ENCODE measurements at regions not wholly inside any gene's neighbourhood (a gene's known extent, or its start where the extent isn't known, plus 50 kb on each side); places are given as distances from the start of the nearest gene placed in this dataset.

GRCh38 chr15:36331531-36332275, 247.7 kb upstream of the CDIN1 start:
- no peaks in the 10 kb centered on the region for H3K27me3 ChIP-seq
- TF ChIP-seq CTCF (IDR thresholded peaks at IDR 0.05) (no peak), POLR2A (IDR thresholded peaks at IDR 0.05) (no peak), EP300 (IDR thresholded peaks at IDR 0.05) (no peak), POLR2AphosphoS5 (IDR thresholded peaks at IDR 0.05) (no peak)
- H3K36me3 ChIP-seq = no peaks in the 10 kb centered on the region
- H3K4me1 ChIP-seq = no peaks in the 10 kb centered on the region
- no peaks in the 10 kb centered on the region for H3K9me3 ChIP-seq
- H3K4me3 ChIP-seq = no peak overlapping the region
- WGBS, 2 donors (ENCODE audit: low coverage in 1 of 2) = 65 to 71% methylated on average over 6 of the region's 6 CpGs
- no peak overlapping the region for H3K27ac ChIP-seq
- no peak for ATAC-seq

GRCh38 chr15:36332301-36332700, 247.1 kb upstream of the CDIN1 start:
- Histone ChIP-seq H3K27me3 (no peaks in the 10 kb centered on the region), H3K4me1 (no peaks in the 10 kb centered on the region), H3K27ac (no peak overlapping the region), H3K9me3 (no peaks in the 10 kb centered on the region), H3K4me3 (no peak overlapping the region), H3K36me3 (no peaks in the 10 kb centered on the region)
- WGBS, 2 donors (ENCODE audit: low coverage in 1 of 2) = 100% methylated on average over 1 to 2 of the region's 2 CpGs
- ATAC-seq = no peak
- TF ChIP-seq EP300 (IDR thresholded peaks at IDR 0.05) = no peak
- TF ChIP-seq POLR2AphosphoS5 (IDR thresholded peaks at IDR 0.05) = no peak
- no peak for TF ChIP-seq CTCF (IDR thresholded peaks at IDR 0.05)
- no peak for TF ChIP-seq POLR2A (IDR thresholded peaks at IDR 0.05)

- no peaks in the 10 kb centered on the region for H3K36me3 ChIP-seq
- H3K27ac ChIP-seq = no peak overlapping the region
- H3K4me3 ChIP-seq = no peak overlapping the region
- TF ChIP-seq POLR2AphosphoS5 (IDR thresholded peaks at IDR 0.05) (no peak), POLR2A (IDR thresholded peaks at IDR 0.05) (no peak), EP300 (IDR thresholded peaks at IDR 0.05) (no peak), CTCF (IDR thresholded peaks at IDR 0.05) (no peak)
- 84 to 100% methylated on average over 2 of the region's 2 CpGs for WGBS, 2 donors (ENCODE audit: low coverage in 1 of 2)
- ATAC-seq = no peak
- H3K4me1 ChIP-seq = no peaks in the 10 kb centered on the region
- no peaks in the 10 kb centered on the region for H3K9me3 ChIP-seq
- H3K27me3 ChIP-seq = no peaks in the 10 kb centered on the region
Measured at GRCh38 chr15:36332896-36333295, 246.5 kb upstream of the CDIN1 start.

- no peak overlapping the region for H3K4me3 ChIP-seq
- ATAC-seq = no peak
- H3K27ac ChIP-seq = no peak overlapping the region
- WGBS, 2 donors (ENCODE audit: low coverage in 1 of 2) = 23 to 56% methylated on average over 2 of the region's 3 CpGs
- H3K9me3 ChIP-seq = no peaks in the 10 kb centered on the region
- H3K4me1 ChIP-seq = no peaks in the 10 kb centered on the region
- TF ChIP-seq EP300 (IDR thresholded peaks at IDR 0.05) = no peak
- no peaks in the 10 kb centered on the region for H3K36me3 ChIP-seq
- no peaks in the 10 kb centered on the region for H3K27me3 ChIP-seq
Measured at GRCh38 chr15:36334059-36334458, 245.4 kb upstream of the CDIN1 start.

GRCh38 chr15:36335224-36335623, 244.2 kb upstream of the CDIN1 start:
- no peaks in the 10 kb centered on the region for H3K27me3 ChIP-seq
- no peaks in the 10 kb centered on the region for H3K36me3 ChIP-seq
- no peaks in the 10 kb centered on the region for H3K9me3 ChIP-seq
- TF ChIP-seq EP300 (IDR thresholded peaks at IDR 0.05) (no peak), POLR2AphosphoS5 (IDR thresholded peaks at IDR 0.05) (no peak), POLR2A (IDR thresholded peaks at IDR 0.05) (no peak), CTCF (IDR thresholded peaks at IDR 0.05) (no peak)
- H3K27ac ChIP-seq = no peak overlapping the region
- ATAC-seq = no peak
- 76 to 92% methylated on average over 2 of the region's 2 CpGs for WGBS, 2 donors (ENCODE audit: low coverage in 1 of 2)
- no peak overlapping the region for H3K4me3 ChIP-seq
- H3K4me1 ChIP-seq = no peaks in the 10 kb centered on the region

Data from gastroesophageal sphincter (tissue), 4 donors.